HT-29 (cell line): ENCODE measurements at regions not wholly inside any gene's neighbourhood (a gene's known extent, or its start where the extent isn't known, plus 50 kb on each side); places are given as distances from the start of the nearest gene placed in this dataset.
"Not testable (repeated sequence)": the region's sequence is repeated elsewhere in the genome, so short reads cannot be mapped to it uniquely, and the experiment has no call there.

Source experiments
- DNase-seq: peaks from one replicate; pipeline ENCODE4 v3.0.0-alpha.2; 2015; ENCODE audit warnings: low spot score

DNA sequence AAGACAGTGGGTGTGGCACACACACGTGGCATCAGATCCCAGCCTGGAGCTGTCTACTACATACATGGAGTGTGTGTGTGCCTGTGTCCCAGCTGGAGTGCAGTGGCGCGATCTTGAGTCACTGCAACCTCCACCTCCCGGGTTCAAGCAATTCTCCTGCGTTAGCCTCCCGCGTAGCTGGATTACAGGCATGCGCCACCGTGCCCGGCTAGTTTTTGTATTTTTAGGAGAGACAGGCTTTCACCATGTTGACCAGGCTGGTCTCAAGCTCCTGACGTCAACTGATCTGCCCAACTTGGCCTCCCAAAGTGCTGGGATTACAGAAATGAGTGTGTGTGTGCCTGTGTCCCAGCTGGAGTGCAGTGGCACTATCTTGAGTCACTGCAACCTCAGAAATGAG, 108.8 kb downstream of the IL12A start:
- no peak for DNase-seq

DNA sequence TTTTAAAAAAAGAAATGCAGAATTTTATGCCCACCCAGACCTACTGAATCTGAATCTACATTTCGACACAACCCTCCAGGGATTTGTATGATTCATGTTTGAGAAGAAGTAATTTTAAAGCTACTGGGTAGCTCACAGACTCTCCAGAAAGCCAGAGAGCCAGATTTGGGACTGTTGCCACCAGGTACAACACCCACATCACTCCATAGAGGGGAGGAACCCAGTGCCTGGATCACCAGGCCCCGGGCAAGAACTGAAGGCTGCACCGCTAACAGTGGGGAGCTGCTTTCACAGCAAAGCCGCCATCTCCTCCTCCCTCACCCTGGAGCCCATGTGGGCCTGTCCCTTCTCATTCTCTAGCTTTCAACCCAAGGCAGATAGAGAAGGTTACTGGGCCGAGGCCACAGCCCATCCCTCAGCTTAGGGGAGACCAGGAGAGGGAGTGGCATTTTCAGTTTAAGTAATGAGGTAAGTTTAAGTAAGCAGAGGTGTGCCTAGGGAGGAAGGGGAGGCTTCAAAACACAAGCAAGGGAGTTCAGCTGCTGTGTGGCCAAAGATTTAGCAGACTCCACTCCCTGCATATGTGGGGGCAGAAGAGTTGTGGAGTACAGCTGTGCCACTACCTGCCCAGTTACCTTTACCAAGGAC, 109.8 kb downstream of the IL12A start:
- no peak for DNase-seq

DNA sequence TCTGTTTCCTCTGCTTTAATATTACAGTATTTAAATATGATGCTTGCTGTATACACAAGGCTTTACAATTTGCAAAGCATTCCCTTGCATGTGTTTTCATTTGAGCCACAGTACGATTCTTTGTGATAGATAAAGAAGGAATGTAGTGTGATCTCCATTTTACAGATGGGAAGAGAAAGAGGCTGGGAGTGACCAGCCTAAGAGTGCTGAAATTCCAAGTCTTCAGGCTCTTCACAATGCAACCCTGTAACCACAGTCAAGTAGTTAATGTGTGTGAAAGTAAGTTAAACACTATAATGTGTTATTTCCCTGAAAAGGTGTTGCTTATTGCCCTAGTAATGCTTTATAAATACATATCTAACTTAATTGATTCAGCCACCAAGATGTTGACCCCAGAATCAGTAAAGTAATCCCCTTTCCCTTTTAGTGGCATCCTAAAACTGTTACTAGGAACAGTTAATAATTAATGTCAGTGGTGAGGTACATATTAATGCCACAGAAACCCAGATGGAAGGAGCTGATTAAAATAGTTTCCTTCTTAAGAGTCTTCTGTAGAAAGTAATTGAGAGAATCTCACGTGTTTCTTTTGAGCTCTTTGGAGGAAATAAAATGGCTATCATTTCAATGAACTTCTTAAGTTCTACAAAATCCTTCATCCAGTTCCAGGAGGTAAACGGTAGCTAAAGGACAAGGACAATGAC, 110.4 kb downstream of the IL12A start:
- DNase-seq, result no peak

DNA sequence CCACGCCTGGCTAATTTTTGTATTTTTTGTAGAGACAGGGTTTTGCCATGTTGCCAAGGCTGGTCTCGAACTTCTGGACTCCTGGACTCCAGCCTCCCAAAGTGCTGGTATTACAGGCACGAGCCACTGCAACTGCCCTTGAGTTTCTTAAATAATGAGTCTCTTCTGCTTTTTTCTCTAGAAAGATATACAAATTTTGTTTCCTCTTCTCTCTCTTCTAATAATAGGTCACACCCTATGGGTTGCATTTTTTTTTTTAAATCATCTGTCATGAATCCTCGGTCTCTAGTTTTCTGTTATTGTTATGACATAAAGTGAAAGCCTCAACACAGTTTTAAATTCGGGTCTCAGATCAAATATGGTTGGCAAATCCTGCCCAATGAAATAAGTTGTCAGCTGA, 111.2 kb downstream of the IL12A start:
- DNase-seq, result no peak

DNA sequence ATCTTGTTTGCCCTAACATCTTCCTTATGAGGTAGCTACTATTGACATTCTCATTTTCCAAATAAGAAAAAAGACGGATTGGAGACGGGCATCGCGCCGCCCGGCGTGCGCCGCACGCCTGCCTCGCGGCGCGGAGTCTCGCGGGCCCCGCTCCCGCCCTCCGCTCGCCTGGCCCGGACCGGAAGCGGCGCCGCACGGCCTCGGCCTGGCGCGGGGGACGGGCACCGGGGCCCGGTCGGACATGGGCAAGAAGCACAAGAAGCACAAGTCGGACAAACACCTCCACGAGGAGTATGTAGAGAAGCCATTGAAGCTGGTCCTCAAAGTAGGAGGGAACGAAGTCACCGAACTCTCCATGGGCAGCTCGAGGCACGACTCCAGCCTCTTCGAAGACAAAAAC, 112.0 kb downstream of the IL12A start:
- no peak for DNase-seq

DNA sequence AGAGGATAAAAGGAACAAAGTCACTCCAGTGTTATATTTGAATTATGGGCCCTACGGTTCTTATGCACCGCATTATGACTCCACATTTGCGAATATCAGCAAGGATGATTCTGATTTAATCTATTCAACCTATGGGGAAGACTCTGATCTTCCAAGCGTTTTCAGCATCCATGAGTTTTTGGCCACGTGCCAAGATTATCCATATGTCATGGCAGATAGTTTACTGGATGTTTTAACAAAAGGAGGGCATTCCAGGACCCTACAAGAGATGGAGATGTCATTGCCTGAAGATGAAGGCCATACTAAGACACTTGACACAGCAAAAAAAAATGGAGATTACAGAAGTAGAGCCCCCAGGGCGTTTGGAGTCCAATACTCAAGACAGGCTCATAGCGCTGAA, 113.4 kb downstream of the IL12A start:
- DNase-seq, result not testable (repeated sequence)

DNA sequence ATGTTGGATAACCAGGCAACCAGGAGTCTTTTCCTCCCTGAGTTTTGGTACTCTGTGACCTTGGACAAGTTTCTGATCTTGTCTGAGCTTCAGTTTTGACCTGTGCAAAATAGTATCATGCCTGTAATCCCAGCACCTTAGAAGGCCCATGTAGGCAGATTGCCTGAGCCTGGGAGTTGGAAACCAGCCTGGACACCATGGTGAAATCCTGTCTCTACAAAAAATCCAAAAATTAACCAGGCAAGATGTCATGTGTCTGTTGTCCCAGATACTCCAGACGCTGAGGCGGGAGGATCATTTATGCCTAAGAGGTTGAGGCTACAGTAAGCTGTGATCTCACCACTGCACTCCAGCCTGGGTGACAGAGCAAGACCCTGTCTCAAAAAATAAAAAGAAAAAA, 114.8 kb downstream of the IL12A start:
- DNase-seq, result no peak

DNA sequence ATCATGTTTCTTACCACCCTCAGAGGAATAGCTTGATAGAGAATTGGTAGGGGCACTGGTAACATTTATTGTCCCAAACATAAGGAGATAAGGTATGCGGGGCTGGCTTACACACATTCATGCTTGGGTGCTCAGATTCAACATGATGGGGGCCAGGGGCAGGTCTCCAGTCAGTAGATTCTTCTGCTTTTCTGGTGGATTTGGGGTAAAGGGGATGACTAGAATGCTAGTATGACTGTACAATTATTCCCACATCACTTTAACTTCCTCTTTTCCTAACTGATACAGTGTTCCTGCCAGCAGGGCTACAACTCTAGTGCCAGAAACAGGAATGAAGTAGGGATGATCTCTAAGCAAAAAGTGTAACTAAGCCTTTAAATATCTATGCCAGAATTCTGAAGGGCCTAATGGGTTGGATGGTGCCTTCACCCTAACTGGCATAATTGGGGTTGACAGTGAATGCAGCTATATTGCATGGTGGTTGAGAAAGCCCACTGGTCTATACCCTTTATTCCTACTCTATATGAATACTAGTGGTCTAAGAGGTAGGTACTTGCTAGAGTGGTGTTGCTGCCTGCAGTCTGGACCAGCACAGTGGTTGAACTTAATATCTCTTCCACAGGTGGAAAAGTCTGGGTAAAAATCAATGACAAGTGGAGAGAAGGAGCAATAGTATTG, 117.4 kb downstream of the IL12A start:
- DNase-seq, result no peak

DNA sequence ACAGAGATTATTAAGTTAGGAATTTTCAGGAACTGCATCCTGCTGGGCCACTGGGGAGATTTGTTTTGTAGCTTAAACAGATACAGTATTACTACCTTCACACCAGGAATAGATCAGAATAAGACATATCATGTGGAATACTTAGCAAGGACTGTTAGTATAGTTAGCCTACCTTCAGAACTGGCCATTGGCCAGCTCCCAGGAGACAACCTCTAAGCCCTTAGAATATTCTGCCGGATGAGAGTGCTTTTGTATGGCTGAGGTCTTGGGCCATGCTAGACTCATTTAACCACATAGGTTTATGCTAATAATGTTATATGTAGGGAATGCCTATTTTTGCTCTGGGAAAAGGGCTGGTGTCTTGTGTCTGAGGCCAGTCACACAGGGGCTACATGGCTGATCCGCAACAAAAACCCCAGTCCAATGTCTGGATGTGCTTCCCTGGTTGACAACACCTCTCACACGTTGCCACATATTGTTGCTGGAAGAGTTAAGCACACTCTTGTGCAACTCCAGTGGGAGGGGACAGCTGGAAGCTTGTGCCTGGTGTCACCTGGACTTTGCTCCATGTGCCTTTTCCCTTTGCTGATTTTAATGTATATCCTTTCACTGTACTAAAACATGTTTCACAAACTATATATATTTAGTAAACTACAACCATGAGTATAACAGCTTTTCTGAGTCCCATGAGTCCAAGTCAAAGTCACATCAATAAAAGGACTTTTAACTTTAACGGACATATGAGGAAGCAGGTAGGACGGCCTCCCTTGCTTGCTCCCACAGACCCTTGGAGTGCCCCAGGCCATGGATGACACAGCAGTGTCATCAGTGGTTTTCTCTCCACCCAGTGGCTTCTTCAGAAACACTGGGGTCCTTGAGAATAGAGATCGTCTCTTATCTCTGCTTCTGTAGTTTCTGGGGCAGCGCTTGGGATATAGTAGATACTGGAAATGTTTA, 118.0 kb upstream of the C3orf80 start:
- DNase-seq, result peak; percentile 51

DNA sequence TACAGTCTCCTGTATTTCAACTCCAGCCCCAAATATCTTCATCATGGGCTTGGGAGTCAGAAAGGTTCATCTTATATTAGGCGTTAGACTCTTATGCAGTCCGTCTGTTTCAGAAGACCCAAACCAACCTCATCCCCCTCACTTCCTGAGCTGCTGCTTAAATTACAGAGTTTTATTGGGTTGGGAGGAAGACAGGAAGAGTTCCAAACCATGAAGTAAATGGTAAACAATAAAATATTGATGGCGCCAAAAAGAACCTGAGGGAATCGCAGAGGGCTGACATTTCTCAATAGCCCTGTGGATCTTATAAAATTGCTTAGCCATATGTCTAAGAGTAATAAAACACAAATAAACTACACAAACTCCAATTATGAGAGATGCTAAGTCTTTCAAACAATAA, 116.9 kb upstream of the C3orf80 start:
- DNase-seq, result no peak

DNA sequence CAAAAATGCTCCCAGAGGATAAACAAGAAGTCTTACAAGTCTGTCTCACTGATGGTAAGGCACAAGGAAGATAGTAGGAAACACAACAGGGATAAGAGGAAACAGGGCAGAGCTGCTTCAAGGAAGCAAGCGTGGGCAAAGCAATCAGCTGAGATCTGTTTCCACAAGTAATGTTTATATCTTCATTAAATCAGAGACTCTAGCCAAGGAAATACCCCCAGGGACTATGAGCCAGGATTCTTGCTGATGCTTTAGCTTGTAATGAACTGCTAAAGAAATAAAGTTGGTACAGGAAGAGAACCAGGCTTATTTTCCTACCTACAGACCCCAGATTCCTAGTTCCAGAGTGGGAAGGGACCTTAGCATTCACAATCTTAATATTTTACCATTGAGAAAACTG, 112.7 kb upstream of the C3orf80 start:
- DNase-seq, result no peak

DNA sequence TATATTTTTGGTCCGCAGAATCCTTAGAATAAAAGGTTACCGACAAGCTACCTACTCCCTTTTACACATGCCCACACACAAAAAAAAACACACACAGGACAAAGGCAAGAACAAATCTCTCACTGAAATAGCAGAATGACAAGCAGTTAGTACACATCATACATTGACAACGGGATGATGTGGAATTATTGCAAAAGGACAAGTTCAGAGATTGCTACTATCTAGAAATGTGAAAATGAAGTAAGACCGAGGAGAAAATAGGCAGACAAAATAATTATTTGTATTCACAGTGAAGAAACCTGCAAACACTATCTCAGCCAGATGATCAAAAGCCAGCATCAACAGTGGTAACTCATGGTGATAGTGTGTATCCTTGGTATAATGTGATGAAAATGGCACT, 112.2 kb upstream of the C3orf80 start:
- DNase-seq, result no peak

DNA sequence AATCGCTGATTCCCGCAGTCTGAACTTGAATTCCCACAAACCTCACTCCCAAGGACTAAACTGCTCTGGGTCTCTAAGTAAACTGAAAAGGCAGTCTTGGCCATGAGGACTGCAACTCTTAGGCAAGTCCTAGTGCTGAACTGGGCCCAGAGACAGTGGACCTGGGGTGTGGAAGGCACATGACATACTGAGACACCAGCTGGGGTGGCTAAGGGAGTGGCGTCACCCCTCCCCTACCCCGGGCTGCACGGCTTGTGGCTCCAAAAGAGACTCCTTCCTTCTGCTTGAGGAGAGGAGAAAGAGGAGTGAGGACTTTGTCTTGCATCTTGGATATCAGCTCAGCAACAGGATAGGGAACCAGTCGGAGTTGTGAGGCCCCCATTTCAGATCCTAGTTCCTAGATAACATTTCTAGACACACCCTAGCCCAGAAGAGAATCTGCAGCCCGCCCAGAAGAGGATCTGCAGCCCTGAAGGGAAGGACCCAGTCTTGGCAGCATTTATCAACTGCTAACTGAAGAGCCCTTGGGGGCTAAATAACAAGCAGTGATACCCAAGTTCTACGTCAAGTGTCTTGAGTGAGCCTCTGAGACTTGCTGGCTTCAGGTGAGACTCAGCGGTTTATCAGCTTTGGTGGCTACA, 110.7 kb upstream of the C3orf80 start:
- no peak for DNase-seq

DNA sequence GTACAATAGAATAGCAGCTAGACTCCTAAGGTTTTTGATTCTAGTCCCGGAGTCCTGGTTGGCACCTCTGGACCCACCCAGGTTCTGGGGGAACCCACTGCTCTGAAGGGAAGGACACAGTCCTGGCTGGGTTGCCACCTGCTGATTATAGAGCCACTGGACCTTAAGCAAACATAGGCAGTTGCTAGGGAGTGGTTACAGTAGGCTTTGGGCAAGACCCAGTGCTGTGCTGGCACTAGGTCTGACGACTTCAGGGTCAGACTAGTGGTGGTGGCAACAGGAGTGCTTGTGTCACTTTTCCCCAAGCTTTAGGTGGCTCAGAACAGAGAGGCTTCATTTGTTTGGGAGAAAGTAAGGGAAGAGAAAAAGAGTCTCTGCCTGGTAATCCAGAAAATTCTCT, 109.8 kb upstream of the C3orf80 start:
- no peak for DNase-seq

DNA sequence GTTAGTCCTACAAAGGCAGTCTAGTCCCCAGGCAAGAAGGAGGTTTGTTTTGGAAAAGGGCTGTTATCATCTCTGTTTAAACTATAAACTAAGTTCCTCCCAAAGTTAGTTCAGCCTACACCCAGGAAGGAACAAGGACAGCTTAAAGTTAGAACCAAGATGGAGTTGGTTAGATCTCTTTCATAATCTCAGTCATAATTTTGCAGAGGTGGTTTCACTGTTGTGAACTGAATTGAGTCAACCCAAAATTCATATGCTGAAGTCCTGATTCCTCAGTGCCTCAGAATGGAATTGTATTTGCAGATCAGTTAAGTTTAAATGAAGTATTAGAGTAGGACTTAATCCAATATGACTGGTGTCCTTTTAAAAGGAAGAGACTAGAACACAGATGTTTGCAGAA, 101.0 kb upstream of the C3orf80 start:
- no peak for DNase-seq

DNA sequence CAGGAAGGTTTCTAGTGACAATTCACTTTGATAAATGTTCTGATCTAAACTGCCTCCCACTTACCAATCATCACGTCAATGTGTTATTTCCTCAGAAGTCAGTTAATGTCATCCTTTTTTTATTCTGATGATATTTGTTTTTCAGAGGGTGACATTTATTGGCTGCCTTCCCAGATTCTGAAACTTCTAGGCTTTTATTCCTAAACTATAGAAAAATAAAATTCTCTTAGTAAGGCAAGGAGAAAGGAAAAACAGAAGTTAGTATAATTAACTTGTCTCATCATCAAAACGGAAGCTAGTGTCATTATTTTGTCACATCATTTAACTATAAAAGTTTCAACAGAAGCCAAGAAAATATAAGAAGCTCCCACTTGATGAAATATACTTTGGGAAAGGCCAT, 100.0 kb upstream of the C3orf80 start:
- no peak for DNase-seq

DNA sequence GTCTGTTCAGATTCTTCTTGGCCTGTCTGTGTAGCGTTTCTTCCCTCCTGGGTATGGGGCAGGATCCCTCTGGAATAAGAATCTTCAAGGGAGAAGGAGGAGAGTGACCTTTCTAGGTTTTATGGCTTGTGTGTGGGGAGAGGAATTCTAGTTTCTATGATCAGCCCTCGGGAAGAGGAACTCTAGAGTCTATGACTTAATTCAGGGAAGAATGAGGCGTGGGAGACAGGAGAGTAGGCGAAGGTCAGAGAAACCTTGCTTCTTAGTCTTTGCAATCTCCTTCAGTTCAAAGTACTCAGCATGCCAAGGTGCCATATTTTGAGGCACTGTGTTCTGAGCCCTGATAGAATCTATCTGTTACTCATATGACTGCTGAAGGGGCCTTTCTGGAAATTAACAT, 99.2 kb upstream of the C3orf80 start:
- DNase-seq, result no peak

DNA sequence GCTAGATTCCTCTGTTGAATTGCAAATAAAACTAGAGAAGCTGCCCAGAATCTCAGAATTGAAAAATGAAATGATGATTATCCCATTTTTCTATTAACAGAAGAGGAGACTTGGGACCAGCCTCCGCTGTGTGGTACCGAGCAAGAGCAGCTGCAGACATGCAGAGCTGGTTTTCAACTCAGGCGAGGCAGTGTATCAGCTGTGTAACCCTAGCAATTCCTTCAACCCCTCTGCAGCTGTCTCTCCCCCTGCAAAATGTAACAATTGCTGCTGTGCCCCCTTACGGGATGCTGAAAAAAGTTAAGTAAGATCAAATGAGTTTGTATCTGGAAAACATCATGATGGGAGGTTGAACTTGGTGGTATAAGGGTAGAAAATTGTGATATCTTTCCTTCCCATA, 98.5 kb upstream of the C3orf80 start:
- no peak for DNase-seq

DNA sequence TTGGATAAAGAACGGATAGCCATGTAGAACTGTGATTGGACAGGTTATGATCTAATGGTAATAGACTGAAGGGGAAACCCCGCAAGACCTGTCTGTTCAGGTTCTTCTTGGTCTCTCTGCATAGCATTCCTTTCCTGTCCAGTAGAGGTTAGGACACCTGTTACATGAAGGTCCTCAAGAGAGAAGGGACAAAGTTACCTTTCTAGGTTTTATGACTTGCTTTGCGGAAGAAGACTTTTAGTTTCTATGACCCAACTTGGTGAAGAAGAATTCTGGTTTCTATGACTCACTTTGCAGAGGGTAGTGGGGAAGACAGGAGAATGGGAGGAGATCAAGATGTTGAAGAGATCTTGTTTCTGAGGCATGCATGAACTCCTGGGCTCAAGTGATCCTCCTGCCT, 97.9 kb upstream of the C3orf80 start:
- DNase-seq, result no peak

DNA sequence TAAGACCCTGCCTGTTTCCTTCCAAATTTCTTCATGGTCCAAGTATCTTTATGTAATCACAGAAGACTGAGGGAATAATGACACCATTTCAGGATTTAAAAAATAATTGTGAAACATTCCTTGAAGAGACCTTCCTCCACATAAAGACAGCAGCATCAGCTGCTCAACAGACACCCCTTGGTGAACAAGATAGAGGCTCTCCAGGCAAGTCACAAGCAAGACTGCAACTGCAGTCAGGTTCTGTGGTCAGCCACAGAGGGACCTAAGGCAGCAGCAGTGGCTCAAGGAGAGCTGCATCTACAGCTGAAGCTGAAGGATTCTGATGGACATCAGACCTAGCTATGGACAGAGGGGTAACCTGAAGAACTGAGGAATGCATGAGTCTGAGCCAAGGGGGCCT, 97.2 kb upstream of the C3orf80 start:
- no peak for DNase-seq

DNA sequence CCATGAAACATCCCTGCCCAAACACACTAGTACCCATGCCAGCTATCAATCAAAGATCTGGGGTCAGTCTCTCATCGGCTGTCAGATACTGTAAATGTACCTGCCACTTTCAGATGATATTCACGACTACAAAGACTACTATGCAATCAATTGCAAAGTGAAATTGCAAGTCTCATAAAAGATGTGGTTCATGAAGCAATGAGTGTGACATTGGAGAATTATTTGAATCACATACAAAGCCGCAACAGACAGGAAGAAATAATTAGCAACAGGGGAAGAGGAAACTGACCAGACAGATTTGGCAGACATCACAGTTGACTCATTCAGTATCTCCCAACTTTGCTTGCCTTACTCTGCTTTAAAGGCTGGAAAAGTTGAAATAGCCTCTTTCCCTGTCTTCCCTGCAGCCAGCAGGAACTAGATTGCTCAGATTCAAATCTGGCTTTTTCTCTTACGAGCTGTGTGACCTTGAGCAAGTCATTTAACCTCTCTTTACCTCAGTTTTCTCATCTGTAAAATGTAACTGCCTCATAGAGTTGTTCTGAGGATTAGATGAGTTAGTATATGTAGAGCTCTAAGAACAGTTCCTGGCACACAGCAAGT, 95.7 kb upstream of the C3orf80 start:
- DNase-seq, result no peak
